H1 (cell line): ENCODE measurements at regions not wholly inside any gene's neighbourhood (a gene's known extent, or its start where the extent isn't known, plus 50 kb on each side); places are given as distances from the start of the nearest gene placed in this dataset.

Experiments
- CHD2 ChIP-seq: IDR thresholded peaks from 2 replicates; pipeline ENCODE4 v1.6.1; 2012; ENCODE audit warnings: low read length, improper control_type of control experiment
- KDM5A ChIP-seq: fragments of 200-600 bp; IDR thresholded peaks from 2 replicates; pipeline ENCODE4 v1.7.1; 2012; ENCODE audit warnings: mild to moderate bottlenecking, low read length, inconsistent platforms, mixed read lengths
- POLR2AphosphoS5 ChIP-seq: IDR thresholded peaks from 2 replicates; pipeline ENCODE4 v1.6.1; 2011; ENCODE audit warnings: low read depth, low read length
- SIN3A ChIP-seq, 2 experiments: IDR thresholded peaks in 1 of 2; conservative IDR thresholded peaks in 1 of 2; 2 replicates each; pipeline ENCODE4 v1.6.1; 2011 to 2012; ENCODE audit warnings: low read length in 2 of 2, improper control_type of control experiment in 1 of 2, low read depth in 1 of 2, mild to moderate bottlenecking in 1 of 2
- SUZ12 ChIP-seq: fragments of 200-600 bp; sonication (generic); IDR thresholded peaks from 2 replicates; pipeline ENCODE4 v1.6.1; 2012; ENCODE audit warnings: mild to moderate bottlenecking, inconsistent platforms, low read length, moderate library complexity, mixed read lengths
- TAF7 ChIP-seq: optimal IDR thresholded peaks from 2 replicates; pipeline ENCODE3; 2011; ENCODE audit warnings: low read depth, mild to moderate bottlenecking, inconsistent platforms, low read length, moderate library complexity, borderline replicate concordance
- ZNF274 ChIP-seq: IDR thresholded peaks from 2 replicates; pipeline ENCODE4 v1.7.0; 2012; ENCODE audit warnings: low read length, borderline replicate concordance; ENCODE audit errors: extremely low read depth
- TF ChIP-seq, protein P1 (sequence below), 3 experiments: IDR thresholded peaks; 1 replicate in 2 of 3; 2 replicates in 1 of 3; pipeline versions ENCODE4 v1.5.1 to v1.6.1; 2011; ENCODE audit warnings: low read length in 3 of 3, mild to moderate bottlenecking in 3 of 3, inconsistent platforms in 2 of 3, low read depth in 1 of 3, moderate library complexity in 1 of 3; ENCODE audit not compliant: insufficient read depth in 1 of 3; ENCODE audit errors: control extremely low read depth in 1 of 3
- TF ChIP-seq, protein P2 (sequence below): IDR thresholded peaks from 2 replicates; pipeline ENCODE4 v1.6.1; 2012; ENCODE audit warnings: inconsistent platforms

DNA sequence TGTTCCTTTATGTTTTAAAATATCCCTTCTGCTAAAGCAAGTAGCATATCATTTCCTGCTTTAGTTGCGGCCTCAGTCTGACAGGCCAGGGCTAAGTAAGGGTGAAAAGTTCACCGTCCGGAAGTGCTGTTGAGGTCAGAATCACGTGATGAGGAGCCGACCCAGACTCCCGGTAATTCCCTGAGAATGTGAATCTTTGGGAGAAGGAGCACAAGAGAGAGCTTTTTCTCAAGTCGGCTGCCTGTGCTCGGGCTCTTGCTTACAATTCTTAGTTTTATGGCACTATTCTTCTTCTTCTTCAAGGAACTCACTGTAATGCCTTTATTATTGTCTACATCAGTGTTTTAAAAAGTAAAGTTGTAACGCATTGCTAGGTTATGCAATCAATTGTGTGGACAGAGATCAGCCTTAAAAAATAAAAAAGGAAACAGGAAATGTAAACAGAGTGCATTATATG, 309.3 kb downstream of the PRL start:
- TF ChIP-seq SUZ12 (no peak), KDM5A (no peak), TAF7 (no peak), SIN3A (conservative IDR thresholded peaks at IDR 0.05 in 1 of 2, IDR thresholded peaks at IDR 0.05 in 1 of 2; ENCODE audit: low read depth in 1 of 2, low read length in 2 of 2) (no peak), CHD2 (no peak), ZNF274 (no peak), POLR2AphosphoS5 (no peak)
- TF ChIP-seq, protein P1, sequence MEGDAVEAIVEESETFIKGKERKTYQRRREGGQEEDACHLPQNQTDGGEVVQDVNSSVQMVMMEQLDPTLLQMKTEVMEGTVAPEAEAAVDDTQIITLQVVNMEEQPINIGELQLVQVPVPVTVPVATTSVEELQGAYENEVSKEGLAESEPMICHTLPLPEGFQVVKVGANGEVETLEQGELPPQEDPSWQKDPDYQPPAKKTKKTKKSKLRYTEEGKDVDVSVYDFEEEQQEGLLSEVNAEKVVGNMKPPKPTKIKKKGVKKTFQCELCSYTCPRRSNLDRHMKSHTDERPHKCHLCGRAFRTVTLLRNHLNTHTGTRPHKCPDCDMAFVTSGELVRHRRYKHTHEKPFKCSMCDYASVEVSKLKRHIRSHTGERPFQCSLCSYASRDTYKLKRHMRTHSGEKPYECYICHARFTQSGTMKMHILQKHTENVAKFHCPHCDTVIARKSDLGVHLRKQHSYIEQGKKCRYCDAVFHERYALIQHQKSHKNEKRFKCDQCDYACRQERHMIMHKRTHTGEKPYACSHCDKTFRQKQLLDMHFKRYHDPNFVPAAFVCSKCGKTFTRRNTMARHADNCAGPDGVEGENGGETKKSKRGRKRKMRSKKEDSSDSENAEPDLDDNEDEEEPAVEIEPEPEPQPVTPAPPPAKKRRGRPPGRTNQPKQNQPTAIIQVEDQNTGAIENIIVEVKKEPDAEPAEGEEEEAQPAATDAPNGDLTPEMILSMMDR (IDR thresholded peaks at IDR 0.05; ENCODE audit: control extremely low read depth in 1 of 3, insufficient read depth in 1 of 3, low read depth in 1 of 3, low read length in 3 of 3), result no peak
- TF ChIP-seq, protein P2, sequence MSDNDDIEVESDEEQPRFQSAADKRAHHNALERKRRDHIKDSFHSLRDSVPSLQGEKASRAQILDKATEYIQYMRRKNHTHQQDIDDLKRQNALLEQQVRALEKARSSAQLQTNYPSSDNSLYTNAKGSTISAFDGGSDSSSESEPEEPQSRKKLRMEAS, result no peak
